ENCODE measurements at regions not wholly inside any gene's neighbourhood (a gene's known extent, or its start where the extent isn't known, plus 50 kb on each side); places are given as distances from the start of the nearest gene placed in this dataset.

DNA sequence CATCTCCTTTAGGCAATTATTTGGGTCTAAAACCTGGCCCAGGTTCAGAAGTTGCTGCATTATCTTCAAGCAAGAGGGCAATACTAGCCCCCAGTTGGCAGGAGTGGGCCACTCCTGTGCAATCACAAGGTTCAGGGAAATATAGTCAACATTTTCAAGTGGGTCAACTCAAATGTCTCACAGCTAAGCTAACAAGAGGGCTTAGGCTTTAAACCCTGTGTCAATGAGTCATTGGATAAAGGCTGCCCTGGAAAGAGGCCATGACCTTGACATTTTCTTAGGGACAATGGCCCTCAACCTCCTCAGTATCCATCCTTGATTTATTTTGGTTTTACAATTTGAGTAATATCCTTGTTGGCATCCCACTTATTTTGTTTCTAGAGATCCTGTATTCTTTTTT lies 73.5 kb upstream of the DCP1A start:
- H2BK12ac ChIP-seq (ENCODE audit: low read depth, low read length), result no peak overlapping the region
- H2BK15ac ChIP-seq (ENCODE audit: low read length), result no peak overlapping the region
- H3K23ac ChIP-seq (ENCODE audit: insufficient read length), result no peak overlapping the region
- no peak overlapping the region for H2BK5ac ChIP-seq (ENCODE audit: low read depth, low read length)
- no peaks in the 10 kb centered on the region for H4K20me1 ChIP-seq (replicated peaks in 1 of 2; ENCODE audit: control insufficient read depth in 1 of 2, insufficient read depth in 2 of 2, low read length in 2 of 2)
- no peak overlapping the region for H3K27ac ChIP-seq (ENCODE audit: low read depth, low read length)
- no peak overlapping the region for H4K5ac ChIP-seq (ENCODE audit: insufficient read length, low read depth, low read length)
- H3K79me2 ChIP-seq (ENCODE audit: control insufficient read depth in 1 of 2, insufficient read depth in 2 of 2, low read length in 2 of 2), result no peaks in the 10 kb centered on the region
- no peaks in the 10 kb centered on the region for H3K23me2 ChIP-seq (ENCODE audit: low read depth, low read length)
- H4K91ac ChIP-seq (replicated peaks; ENCODE audit: insufficient read length, low read length), result no peak overlapping the region
- no peak overlapping the region for H3K4ac ChIP-seq (replicated peaks; ENCODE audit: insufficient read length, low read depth, low read length)
- ChIA-PET POLR2A (ENCODE audit: partially characterized antibody) (no interaction called here), CTCF (ENCODE audit: partially characterized antibody) (no interaction called here)
- DNase-seq (ENCODE audit: low read depth in 1 of 2, low spot score in 2 of 2) (no peak), FAIRE-seq (no peak)
- no peaks in the 10 kb centered on the region for H3K27me3 ChIP-seq (replicated peaks in 1 of 4; ENCODE audit: control insufficient read depth in 3 of 4, extremely low read depth in 1 of 4, insufficient read depth in 3 of 4, low read length in 3 of 4)
- H3K36me3 ChIP-seq (ENCODE audit: control insufficient read depth in 2 of 4, insufficient read depth in 4 of 4, low read length in 3 of 4), result no peaks in the 10 kb centered on the region
- no peak overlapping the region for H2BK120ac ChIP-seq (replicated peaks; ENCODE audit: low read depth, low read length)
- no peak overlapping the region for H2AK5ac ChIP-seq (ENCODE audit: low read depth, low read length)
- H4K8ac ChIP-seq (ENCODE audit: extremely low read depth, insufficient read depth, low read length), result no peak overlapping the region
- no peaks in the 10 kb centered on the region for H3K9me3 ChIP-seq (ENCODE audit: insufficient read depth in 2 of 2, low read depth in 1 of 2, low read length in 1 of 2)
- H3K4me3 ChIP-seq (ENCODE audit: extremely low read depth in 1 of 4, insufficient read depth in 2 of 4, low read depth in 3 of 4, low read length in 4 of 4), result no peak overlapping the region
- H3K9ac ChIP-seq (replicated peaks in 1 of 4; ENCODE audit: extremely low read depth in 1 of 4, low read depth in 3 of 4, low read length in 3 of 4), result no peak overlapping the region
- no peak overlapping the region for H3K56ac ChIP-seq (replicated peaks; ENCODE audit: insufficient read length, low read depth, low read length)
- no peak overlapping the region for H2BK20ac ChIP-seq (ENCODE audit: low read length)
- no peaks in the 10 kb centered on the region for H3K79me1 ChIP-seq (ENCODE audit: low read depth, low read length)
- TF ChIP-seq TAF1 (IDR thresholded peaks at IDR 0.05; ENCODE audit: low read depth, low read length) (no peak), TCF12 (IDR thresholded peaks at IDR 0.05; ENCODE audit: low read depth, low read length) (no peak), RNF2 (IDR thresholded peaks at IDR 0.05; ENCODE audit: borderline replicate concordance, low read depth, low read length, missing control alignments, poor library complexity, severe bottlenecking) (no peak)
- no peaks in the 10 kb centered on the region for H3K4me1 ChIP-seq (replicated peaks in 1 of 4; ENCODE audit: control insufficient read depth in 3 of 4, insufficient read depth in 4 of 4, low read length in 3 of 4)
- H3K18ac ChIP-seq (ENCODE audit: extremely low read depth, low read length), result no peak overlapping the region
- H3K14ac ChIP-seq (ENCODE audit: insufficient read length), result no peak overlapping the region
- H3K4me2 ChIP-seq (ENCODE audit: insufficient read depth in 1 of 2, low read depth in 2 of 2, low read length in 2 of 2), result no peak overlapping the region
- no peak overlapping the region for H2AFZ ChIP-seq (ENCODE audit: low read length)
